GM04503 (cell line): ENCODE measurements at regions not wholly inside any gene's neighbourhood (a gene's known extent, or its start where the extent isn't known, plus 50 kb on each side); places are given as distances from the start of the nearest gene placed in this dataset.

Source experiments
- DNase-seq: peaks from one replicate; pipeline ENCODE4 v3.0.0-alpha.2; 2012; ENCODE audit warnings: low read depth

DNA sequence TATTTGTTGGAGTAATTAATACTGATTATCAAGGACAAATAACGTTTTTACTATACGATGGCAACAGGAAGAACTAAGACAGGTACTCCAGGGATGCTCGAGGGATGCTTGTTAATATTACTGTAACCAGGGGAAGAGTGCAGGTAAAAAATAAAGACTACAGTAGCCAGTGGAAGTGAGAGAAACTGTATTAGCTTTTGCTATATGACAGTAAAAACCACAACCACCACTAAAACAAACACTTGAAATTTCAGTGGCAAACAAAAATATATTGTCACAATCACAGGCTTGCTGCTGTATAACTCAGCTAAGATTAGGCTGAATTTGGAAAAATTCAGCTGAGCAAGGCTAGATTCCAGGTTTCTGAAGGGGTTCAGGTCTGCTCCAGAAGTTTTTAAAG lies 812.6 kb upstream of the ADGRL4 start:
- no peak for DNase-seq

DNA sequence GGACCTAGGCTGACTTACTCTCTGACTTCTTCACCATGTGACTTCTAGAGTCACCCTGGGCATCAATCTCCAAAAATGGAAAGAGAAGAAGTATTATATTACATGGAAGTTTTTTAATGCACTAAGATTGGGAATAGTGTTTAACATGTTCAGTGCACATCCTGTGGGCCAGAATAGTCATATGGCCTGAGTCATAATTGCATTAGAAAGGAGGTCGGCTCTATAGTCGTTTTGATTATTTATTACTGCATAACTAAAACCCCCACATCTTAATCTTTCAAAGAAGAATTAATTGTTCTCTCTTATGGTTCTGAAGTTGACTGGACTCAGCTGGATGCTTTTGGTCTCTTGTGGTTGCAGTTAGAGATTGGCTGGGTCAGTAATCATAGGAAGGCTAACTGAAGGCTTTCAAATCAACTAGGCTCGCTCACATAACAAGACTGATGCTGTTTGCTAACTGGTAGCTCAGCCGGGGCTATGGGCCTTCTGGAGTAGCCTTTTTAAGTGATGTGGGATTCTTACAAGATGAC lies 810.6 kb upstream of the ADGRL4 start:
- no peak for DNase-seq

DNA sequence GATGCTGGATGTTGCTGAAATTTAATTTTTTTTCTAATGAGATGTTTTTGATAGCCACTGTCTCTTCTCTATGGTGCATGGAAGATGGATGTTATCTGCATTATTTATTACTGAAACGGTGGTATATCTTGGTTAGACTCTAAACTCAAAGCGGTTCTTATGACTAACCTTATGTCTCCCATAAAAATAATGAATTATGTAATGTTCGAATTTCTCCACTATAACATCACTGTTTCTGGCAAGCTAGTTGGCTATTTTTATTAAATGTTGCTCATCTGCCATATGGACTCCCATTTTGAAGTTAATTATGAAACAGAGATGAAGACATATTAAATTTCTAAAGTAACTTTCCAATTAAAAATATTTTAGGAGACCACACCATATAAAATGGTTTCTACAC lies 808.6 kb upstream of the ADGRL4 start:
- peak; percentile 34 for DNase-seq

DNA sequence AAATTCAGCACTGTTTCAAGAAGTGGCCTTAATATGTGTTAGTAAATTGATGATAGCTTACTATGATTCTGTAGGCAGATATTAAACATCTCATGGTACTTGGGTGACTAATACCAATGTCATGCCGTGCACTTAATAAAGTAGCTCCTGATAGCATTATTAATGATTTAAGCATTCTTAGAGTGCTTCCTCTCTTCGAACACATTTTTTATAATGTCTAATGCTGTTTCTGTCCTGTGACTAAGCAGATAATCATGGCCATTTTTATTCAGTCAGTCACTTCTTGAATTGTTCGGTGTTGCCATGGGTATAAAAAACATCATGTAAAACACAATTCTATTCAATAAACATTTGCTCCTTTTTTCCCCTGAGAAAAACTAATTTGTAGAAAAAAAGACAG lies 804.6 kb upstream of the ADGRL4 start:
- DNase-seq = peak; percentile 87

DNA sequence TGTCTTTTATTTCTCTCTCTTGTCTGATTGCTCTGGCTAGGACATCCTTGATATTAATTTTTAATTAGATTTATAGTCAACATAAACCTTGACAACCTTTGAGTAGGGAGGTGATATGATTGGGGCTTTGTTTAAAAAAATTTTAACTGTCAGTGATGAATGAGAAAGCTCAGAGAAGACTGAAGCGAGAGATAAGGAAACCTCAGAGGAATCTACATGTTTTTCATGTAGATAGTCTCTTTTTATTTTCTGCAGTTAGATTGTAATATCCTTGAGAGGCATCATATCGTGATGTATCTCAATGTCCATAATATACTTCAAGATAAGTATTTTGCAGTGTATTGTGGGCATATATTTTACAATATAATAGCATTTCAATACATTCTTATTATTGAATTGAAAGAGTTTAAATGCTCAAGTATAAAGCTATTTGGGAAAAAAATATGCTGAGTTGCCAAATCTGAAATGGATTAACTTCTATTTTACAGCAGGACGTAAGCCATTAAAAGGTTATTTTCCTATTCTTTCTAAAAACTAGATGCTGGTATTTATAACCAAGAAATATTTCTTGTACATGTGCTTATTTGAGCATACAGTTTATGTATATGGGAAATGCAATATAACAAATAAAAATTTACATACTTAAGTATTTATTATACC lies 802.4 kb upstream of the ADGRL4 start:
- no peak for DNase-seq

DNA sequence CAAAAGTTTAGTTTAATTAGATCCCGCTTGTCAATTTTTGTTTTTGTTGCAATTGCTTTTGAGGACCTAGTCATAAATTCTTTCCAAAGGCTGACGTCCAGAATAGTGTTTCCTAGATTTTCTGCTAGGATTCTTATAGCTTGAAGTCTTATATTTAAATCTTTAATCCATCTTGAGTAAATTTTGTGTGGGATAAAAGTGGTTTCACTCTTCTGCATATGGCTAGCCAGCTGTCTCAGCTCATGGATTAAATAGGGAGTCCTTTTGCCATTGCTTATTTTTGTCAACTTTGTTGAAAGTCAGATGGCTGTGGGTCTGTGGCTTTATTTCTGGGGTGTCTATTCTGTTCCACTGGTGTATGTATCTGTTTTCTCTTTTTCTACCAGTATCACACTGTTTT lies 801.3 kb upstream of the ADGRL4 start:
- no peak for DNase-seq

DNA sequence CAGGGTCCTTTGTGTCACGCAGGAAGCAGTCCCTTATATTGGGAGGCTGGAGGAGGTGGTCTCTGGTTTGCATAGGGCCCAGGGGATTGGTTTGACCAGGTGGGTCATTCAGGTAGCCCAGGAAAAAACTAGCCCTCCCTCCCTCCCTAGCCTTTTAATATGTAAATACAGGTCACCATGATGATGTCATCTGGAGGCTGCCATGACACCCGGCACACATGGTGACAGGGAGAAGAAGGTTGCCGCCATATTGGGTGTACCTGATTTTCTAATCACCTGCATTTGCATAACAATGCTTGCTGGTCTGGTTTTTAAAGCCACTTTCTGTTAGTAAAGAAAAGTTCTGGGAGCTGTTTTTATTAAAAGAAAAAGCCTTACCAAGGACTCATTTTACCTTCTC lies 791.0 kb upstream of the ADGRL4 start:
- DNase-seq = no peak

DNA sequence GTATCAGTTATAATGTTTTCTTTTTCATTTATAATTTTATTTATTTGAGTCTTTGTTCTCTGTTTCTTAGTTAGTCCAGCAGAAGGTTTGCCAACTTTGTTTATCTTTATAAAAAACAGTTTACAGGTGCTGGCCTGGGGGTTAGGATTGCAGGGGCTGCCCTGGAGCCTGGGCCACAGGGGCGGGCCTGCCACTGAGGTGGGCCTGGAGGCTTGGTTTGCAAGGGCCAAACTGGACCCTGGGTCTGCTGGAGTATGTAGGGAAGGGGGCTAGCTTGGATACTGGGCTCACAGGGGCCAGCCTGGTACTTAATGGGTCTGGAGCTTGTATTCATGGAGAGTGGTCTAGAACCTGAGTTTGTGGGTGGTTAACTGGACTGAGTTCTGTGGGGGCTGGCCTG lies 789.9 kb upstream of the ADGRL4 start:
- DNase-seq = no peak

DNA sequence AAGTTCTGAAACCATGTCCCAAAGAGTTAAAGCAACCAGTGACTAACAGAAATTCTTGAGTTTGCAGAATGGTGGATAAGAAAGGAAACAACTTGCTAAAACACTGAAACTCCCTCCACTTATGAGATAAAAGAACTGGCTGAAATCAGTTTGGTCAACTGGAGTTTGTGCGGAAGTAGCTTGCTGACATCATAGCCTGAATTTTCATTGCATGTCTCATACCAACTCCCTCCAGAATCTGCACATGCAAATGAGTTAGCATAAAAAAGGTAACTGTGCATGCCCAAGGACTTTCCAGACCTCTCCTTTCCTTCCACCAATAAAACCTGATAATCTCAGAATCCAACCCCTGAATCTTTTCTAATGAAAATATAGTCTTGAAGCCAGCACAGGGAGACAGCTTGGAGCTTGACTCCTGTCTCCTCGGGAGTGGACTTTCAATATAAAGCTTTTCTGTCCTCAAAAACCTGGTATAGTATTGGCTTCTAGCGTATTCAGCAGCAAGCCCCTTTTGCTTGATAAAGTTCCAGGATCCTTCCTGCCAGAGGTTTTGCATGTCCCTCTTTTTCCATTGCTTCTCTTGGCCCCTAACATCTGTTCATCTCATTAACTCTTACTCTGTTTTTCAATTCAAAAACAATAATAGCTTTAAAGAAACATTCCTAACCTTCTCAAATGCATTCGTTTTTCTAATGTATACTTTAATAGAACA lies 785.8 kb upstream of the ADGRL4 start:
- DNase-seq = no peak

DNA sequence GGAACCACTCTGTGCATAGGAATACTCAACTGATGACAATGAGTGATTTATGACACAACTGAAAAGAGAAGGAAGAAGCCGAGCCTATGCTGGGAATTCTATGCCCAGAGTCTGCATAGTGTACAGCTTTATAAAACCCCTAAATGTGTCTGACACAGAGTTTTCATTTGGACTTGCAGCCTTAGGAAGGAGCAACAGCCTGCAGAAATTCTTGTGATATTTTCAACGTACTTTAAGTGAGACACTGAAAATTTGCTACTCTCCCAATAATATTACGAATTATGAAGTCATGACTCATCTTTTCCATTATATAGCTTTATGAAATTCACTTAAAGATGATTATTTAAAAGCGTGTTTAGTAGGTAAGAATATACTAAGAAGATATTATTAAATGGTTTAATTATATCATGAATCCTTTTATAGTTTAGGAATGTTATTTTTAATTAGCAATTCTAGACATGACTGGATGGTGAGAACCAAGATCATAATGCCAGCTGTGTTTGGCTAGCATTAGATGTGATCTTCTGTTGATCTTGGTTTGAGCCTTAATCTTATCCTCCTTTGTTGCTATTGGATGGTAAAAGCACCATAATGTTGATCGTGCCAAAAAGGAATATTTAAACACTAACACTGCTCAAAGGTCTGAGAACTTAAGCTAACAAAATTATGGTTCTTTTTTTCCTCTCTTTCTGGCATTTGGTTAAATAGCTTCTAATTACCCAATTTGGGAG lies 785.1 kb upstream of the ADGRL4 start:
- DNase-seq = no peak

DNA sequence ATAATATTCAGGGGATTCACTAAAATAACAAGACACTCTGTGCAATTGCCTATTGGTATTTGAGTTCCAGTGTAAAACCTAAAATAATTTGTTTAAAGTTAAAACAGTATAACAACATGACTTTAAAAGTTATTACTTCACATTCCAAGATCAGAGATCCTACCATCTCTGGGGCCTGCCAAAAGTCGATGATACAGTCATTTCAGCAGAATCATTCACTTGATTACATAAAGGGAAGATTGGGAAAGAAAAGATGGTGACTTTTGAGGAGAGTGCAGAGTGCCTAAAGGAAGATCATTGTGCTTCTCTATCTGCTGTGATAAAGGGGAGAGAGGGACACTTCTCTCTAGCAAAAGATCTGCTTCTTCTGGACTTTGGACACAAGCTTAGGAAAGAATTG lies 784.4 kb upstream of the ADGRL4 start:
- DNase-seq = no peak

DNA sequence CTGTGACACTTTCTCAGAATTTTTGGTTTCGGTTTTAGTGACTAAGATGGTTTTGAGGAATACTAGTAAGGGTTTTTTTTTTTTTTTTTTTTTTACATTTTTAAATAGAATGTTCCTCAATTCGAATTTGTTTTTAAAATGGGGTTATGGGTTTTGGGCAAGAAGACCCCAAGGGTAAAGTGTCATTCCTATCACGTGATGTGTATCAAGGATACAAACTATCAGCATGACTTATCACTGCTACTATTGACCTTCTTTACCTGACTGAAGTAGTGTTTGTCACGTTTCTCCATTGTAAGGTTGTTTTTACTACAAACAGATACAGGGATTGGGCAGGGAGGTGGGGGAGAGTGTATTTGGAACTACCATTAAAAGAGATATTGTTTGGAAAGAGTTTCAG lies 781.1 kb upstream of the ADGRL4 start:
- DNase-seq = no peak

DNA sequence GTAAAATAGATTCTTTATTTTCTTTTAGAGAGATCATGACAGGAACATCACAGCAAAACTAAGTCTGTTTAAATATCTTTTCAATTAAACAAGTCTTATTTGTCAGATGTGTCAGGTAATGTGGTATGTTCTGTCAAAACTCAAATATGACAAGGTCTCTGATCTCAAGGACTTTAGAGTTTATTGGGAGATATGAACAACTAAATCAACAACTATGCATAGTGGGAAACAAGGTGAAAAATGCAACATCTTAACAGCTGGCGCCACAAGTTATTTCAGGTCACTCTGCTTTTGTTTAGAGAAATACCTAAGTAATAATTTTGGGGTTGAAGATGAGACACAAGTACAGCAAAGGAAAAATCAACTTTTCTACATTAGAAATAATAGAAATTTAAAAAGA lies 779.4 kb upstream of the ADGRL4 start:
- no peak for DNase-seq

DNA sequence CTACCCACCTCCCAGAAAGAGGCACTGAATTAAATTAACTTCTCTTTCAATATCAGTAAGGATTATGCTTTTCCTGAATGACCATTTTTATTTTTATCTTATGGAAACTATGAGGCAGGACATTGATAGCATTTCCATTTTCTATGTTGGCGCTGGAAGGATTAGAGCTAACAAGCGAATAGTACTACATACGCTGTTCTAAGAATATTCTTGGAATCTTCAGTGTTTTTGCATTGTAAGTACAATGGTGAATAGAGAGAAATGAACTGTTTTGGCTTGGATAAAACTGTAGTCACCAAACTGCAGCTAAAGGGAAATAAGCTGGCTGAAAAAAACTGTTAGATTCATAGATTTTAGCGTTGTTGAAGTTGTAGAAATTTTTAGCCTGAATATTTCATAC lies 779.0 kb upstream of the ADGRL4 start:
- DNase-seq = no peak

DNA sequence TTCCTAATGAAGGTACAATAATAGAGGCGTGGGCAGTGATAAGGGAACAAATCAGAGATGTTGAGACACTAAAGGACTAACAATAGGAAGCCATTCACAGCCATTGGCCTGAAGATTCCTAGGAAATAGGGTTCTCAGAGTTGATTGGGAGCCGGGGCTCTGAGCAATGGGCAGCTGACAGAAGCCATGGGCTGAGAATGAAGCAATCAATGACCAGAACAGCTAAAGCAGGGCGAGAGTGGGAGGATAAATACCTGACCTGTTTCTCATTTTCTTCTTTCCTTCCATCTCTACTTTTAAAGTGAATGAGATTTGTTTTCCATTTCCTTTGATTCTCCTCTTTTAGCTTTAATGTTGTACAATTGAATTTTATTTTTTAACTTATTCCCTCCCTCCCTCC lies 774.7 kb upstream of the ADGRL4 start:
- DNase-seq = no peak

DNA sequence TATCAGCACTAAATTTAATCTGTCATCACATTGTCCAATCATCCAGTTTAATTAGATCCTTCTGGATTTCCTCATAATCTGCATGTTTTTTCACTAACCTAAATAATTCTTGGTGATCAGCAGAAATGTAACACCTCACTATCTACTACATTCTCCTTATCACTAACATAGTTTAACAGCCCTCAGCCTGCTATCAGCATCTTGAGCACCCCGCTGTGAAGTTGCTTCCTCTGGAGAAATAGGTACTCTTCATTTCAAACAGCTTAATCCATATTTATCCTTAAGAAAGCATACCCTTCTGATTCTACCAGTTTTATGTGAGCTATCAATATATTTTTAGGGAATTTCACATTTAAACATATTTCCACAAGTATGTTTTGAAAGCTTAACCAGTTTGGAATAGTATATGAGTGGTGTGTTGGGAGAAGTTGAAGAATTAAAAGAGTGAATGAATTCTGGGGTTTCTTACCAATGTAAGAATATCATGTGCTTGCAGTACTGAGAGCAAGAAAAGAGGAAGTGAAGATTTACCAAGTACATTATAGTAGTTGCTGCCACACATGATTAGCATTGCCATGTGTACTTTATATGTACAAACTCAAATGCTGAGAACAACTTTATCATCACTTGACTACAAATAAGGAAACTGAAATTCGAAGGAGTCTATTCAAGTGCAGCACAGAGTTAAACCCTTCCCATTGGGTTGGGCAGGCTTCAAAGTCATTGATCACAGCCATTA lies 771.1 kb upstream of the ADGRL4 start:
- no peak for DNase-seq

DNA sequence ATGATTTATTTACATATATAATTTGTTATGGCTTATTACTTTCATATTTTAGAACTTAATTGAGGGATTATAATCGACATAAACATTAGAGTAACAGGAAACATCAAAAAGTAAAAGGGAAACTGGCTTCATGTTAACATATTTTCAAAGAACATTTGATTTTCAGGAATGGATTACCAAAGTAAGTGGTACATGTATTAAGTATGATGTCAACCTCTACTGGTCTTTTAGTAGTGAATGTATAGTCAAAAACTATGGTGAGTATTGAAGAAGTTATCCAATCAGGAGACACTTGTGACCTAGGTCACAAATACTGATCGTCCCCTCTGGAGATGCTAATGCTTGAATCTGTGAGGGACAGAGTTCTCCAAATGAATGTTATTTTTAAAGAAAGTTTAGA lies 768.9 kb upstream of the ADGRL4 start:
- no peak for DNase-seq

DNA sequence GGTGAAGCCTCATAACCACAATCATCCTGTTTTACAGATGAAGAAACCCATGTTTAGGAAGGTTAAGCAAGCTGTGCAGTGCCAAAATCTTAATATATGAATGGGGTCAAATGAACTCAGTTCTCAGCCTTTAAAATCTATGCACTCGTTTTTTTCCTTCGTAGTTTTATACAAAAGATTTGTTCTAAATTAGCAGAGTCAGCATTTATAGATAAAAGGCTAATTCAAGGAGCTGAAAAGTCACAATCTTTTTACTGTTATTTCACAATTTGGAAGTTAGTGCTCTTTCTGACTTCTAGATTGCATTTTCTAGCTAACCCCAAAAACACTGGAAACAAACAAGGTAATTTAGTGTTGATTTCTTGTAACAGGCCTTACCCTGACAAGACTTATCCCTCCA lies 766.9 kb upstream of the ADGRL4 start:
- DNase-seq = no peak

DNA sequence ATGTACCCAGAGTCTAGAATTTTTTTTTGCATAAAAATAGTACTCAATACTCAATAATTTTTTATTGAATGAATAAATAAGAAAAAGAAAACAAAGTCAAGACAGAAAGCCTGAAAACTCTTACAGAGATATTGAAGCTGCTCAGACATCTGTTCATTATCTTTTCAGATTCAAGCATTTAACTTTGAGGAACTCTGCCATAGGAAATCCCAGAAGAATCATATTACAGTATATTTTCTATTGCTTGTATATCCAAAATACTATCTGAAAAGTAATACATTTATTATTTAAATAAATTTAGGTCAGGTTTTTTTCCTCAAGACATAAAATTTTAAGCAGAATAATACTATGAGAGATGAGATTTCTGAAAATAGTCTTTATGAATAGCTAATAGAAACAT lies 755.9 kb upstream of the ADGRL4 start:
- DNase-seq = no peak

DNA sequence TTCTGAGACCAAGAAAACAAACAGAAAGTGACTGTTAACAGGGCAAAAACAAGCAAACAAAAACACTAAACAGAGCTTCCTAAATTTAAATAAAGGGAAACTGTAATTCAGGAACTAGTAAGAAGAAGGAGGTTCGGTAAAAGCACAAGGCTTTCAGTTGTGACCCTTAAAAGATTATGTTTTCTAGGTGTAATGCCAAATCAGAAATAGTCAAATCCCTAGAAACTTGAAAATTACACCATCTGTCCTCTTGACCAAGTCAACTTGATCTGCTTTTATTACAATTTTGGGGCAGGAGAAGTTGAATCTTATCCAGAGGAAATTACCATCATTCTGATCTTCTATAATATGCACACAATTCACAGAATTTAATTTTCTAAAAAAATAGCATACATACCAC lies 754.0 kb upstream of the ADGRL4 start:
- no peak for DNase-seq

DNA sequence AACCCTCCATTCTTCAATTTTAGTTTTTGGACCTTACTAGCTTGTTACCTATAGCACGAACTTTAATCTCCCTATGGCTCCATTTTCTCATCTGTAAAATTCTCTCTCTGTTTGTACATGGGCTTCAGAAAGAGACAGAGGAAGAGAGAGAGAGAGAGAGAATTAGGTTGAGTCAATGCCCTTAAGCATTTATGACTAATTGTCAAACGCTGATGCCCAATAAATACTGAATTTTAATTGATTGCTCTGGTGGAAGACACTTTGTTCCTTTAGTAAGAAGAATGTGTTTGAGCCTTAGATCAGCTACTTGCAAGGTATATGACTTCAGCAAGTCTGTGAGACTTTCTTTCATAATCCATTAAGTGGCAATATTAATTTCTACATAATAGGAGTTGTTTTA lies 743.1 kb upstream of the ADGRL4 start:
- no peak for DNase-seq

DNA sequence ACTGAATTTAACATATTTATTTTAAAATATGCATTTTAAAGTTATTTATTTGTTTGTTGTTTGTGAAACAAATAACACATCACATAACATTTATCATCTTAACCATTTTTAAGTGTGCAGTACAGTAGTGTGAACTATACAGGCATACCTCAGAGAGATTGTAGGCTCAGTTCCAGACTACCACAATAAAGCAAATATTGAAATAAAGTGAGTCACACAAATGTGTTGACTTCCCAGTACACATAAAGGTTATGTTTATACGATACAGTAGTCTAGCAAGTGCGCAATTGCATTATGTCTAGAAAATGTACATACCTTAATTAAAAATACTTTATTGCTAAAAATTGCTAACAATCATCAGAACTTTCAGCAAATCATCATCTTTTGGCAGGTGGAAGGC lies 739.4 kb upstream of the ADGRL4 start:
- no peak for DNase-seq

DNA sequence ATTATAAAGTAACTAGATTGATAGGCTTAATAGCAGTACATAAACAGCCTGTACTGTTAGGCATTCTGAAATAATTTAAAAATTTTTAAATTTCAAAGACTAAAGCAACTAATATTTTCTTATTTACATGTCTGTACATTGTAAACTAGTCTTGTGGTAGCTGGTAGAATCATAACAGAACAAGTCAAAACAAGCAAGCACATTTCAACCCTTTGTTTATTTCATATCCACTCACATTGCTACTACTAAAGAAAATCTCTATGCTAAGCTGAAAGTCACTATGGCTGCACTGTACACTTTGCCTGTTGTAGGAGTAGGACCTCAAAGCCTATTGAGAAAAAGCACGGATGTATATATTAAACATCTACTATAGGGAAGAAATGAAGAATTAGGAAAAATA lies 738.2 kb upstream of the ADGRL4 start:
- no peak for DNase-seq
